HUES48 (cell line): ENCODE measurements at regions not wholly inside any gene's neighbourhood (a gene's known extent, or its start where the extent isn't known, plus 50 kb on each side); places are given as distances from the start of the nearest gene placed in this dataset.

ENCODE experiments used
- H3K27ac ChIP-seq: one replicate; pipeline ENCODE4 v1.7.0; 2013; ENCODE audit warnings: low read depth, low read length, inconsistent platforms
- H3K27me3 ChIP-seq: 2 replicates; pipeline ENCODE4 v1.6.1; 2013; ENCODE audit warnings: mild to moderate bottlenecking, low read length; ENCODE audit not compliant: control insufficient read depth, insufficient read depth
- H3K36me3 ChIP-seq: 2 replicates; pipeline ENCODE4 v1.6.1; 2013; ENCODE audit warnings: low read length; ENCODE audit not compliant: control insufficient read depth, insufficient read depth
- H3K4me1 ChIP-seq: 2 replicates; pipeline ENCODE4 v1.6.1; 2013; ENCODE audit warnings: mild to moderate bottlenecking, low read length; ENCODE audit not compliant: control insufficient read depth, insufficient read depth
- H3K4me3 ChIP-seq: 2 replicates; pipeline ENCODE4 v1.5.1; 2013; ENCODE audit warnings: mild to moderate bottlenecking, low read depth, low read length
- H3K9ac ChIP-seq: 2 replicates; pipeline ENCODE4 v1.6.1; 2013; ENCODE audit warnings: mild to moderate bottlenecking, low read depth, low read length, moderate library complexity
- H3K9me3 ChIP-seq: 2 replicates; pipeline ENCODE4 v1.6.1; 2013; ENCODE audit warnings: low read length; ENCODE audit not compliant: control insufficient read depth, insufficient read depth

DNA sequence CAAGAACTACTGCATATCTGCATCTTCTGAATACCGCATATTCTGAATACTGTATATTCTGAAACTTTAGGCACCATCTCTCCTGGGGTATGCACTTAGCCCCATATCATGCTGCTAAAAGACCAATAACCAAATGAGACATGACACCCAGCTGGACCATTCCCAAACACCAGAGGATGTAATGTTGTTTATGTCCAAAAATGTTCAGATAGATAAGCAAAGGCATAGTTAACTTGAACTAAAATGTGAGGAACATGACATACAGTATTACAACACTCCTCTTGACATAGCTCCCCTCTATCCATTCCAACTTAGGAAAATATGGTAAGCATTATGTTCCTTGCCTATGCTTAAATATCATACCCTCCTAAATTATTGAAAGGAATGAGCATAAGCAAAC is 127.3 kb downstream of the TENT5A start:
- Histone ChIP-seq H3K9me3 (no peaks in the 10 kb centered on the region), H3K4me3 (no peak overlapping the region), H3K9ac (no peak overlapping the region), H3K27me3 (no peaks in the 10 kb centered on the region), H3K27ac (no peak overlapping the region), H3K36me3 (no peaks in the 10 kb centered on the region), H3K4me1 (no peaks in the 10 kb centered on the region)

DNA sequence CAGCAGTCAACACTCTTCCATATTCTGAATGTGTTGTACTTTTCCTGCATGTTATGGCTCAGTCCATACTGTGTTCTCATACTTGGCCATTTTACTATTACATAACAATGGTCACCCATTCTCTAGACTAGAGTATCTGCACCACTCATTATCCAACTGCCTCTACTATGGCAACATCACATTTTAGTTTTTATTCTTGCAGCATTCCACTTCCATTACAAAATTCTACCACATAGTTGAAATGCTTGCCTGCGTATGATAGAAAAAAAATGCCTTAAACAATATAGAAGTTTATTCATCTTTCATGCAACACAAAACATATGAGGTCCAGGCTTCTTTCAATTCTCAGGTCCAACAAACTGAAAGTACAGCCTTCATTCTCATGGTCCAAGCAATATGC is 128.0 kb downstream of the TENT5A start:
- Histone ChIP-seq H3K27me3 (no peaks in the 10 kb centered on the region), H3K4me1 (no peaks in the 10 kb centered on the region), H3K9ac (no peak overlapping the region), H3K36me3 (no peaks in the 10 kb centered on the region), H3K9me3 (no peaks in the 10 kb centered on the region), H3K4me3 (no peak overlapping the region), H3K27ac (no peak overlapping the region)

DNA sequence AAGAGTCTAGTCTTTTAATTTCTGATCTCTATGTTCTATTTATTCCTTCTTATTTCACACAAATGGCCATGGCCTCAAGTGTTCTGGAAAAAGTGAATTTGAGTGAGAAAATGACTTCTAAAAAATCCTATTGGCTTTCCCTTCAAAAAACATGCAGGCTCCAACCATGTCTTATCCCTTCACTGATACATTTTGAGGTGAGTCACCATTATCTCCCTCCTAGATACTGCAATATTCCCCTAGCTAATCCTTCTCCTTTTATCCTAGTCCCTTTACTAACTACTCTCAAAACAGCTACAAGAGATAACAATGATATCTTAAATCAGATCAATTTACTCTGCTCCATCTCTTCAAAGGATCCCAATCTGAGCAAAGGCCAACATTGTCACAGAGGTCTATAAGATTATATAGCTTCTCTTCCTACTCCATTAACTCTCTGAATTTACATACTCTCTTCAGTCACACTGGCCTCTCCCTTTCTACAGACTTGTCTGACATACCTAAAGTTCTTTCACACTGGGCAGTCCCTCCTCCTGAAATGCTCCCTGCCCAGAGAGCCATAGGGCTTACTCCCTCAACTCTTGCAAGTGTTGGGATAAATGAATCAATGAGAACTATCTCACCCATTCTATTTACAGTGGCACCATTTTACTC is 129.2 kb downstream of the TENT5A start:
- no peak overlapping the region for H3K9ac ChIP-seq
- H3K27ac ChIP-seq: no peak overlapping the region
- H3K27me3 ChIP-seq: no peaks in the 10 kb centered on the region
- no peaks in the 10 kb centered on the region for H3K4me1 ChIP-seq
- H3K36me3 ChIP-seq: no peaks in the 10 kb centered on the region
- H3K9me3 ChIP-seq: no peaks in the 10 kb centered on the region
- H3K4me3 ChIP-seq: no peak overlapping the region

DNA sequence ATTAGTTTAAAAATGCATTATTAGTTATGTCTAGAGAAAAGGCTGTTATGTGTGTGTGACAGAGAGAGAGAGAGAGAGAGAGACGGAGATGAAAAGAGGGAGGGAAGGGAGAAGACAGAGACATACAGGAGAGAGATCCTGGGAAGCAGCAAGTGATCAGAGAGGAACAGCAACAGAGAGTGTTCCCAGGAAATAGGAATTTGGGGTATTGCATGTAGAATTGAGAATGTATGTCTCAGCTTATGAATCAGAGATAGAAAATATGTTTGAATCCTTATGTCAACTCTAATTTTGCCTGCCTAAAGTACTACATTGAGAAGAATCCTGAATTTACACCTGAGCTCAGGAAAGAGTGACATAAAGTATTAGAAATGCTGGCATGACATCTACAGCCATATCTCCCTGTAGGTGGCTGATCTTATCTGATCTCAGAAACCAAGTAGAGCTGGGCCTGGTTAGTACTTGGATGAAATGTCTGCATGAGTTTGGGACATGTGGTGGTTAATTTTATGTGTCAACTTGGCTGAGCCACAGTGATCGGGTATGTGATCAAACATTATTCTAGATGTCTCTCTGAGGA is 130.6 kb downstream of the TENT5A start:
- no peaks in the 10 kb centered on the region for H3K9me3 ChIP-seq
- H3K4me3 ChIP-seq: no peak overlapping the region
- no peaks in the 10 kb centered on the region for H3K36me3 ChIP-seq
- H3K27me3 ChIP-seq: no peaks in the 10 kb centered on the region
- H3K9ac ChIP-seq: no peak overlapping the region
- H3K27ac ChIP-seq: no peak overlapping the region
- no peaks in the 10 kb centered on the region for H3K4me1 ChIP-seq

DNA sequence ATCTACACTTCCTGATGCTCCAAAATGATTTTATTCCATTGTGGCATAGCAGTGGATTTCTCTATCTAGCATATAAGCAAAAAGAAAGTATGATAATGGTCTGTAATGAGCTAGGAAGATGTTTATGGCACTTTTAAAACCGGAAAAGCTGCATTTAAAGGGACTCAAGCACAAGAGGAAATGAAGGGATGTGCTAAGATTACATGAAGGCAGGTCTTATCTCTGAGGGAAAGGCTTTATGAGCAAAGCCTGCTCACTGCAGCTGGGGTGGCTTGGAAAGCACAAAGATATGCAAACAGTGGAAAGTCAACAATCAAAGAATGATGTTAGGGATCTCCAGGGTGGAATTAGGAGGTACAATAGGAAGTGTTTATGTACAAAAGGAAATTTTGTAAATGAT is 138.2 kb downstream of the TENT5A start:
- no peak overlapping the region for H3K9ac ChIP-seq
- H3K27me3 ChIP-seq: no peaks in the 10 kb centered on the region
- H3K4me3 ChIP-seq: no peak overlapping the region

DNA sequence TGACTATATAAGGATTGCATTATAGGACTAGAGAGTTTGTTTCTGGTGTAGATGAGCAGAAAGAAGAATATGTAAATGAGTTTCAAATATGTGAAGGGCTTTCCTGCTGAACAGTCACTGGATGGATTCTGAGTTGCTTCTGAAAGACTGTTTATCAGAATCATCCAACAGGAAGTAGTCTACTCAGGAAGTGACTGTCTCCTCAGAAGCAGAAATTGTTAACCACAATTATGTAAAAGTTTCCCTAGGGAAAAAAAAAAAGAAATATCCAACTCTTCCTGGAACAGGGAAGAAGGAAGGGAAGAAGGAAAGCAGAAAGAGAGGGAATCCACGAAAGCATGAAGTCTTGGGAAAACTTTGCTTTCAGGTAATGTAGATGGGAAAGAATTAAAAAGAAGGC is 138.9 kb downstream of the TENT5A start:
- Histone ChIP-seq H3K27ac (no peak overlapping the region), H3K9me3 (no peaks in the 10 kb centered on the region), H3K4me3 (no peak overlapping the region), H3K9ac (no peak overlapping the region), H3K4me1 (no peaks in the 10 kb centered on the region), H3K27me3 (no peaks in the 10 kb centered on the region), H3K36me3 (no peaks in the 10 kb centered on the region)

More for the DNA sequence above, 138.2 kb downstream of the TENT5A start:
- Histone ChIP-seq H3K4me1 (no peaks in the 10 kb centered on the region), H3K9me3 (no peaks in the 10 kb centered on the region), H3K36me3 (no peaks in the 10 kb centered on the region), H3K27ac (no peak overlapping the region)

DNA sequence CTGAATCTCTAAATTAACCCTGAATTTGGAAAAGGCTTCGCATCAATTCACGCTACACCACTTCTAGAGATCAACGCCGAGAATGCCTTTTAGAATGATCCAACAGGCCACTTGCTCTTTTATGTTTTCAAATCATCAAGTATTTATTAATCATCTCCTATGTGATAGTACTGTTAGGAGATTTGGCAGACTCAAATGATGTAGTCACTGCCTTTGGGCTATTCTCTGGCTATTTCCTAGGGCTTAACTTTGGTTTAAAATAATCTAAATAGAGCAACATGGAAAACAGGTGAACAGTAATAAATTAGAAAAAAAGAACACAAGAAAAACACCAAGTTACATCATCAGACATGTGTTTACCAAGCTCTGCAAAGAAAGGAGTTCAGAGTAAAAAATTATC is 140.3 kb downstream of the TENT5A start:
- H3K4me1 ChIP-seq: no peaks in the 10 kb centered on the region
- no peaks in the 10 kb centered on the region for H3K9me3 ChIP-seq
- H3K27ac ChIP-seq: no peak overlapping the region
- no peaks in the 10 kb centered on the region for H3K36me3 ChIP-seq
- no peak overlapping the region for H3K4me3 ChIP-seq
- H3K9ac ChIP-seq: no peak overlapping the region
- no peaks in the 10 kb centered on the region for H3K27me3 ChIP-seq

DNA sequence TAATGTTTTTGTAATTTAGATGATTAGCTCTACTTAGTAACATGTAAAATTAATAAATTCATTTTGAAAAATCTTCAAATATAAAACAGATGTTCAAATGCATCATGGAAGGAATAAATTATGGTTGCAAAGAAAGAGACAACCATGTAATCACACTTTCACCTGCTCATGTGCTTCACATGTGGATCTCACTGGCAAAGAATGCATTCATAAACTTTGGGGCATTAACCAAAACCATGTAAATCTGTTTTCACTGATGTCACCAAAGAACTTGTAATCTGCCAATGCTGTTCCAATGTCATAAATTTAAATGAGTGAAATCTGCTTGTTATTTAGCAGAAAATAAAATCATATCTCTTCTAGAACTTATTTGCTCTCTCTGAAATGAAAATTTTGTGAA is 142.7 kb downstream of the TENT5A start:
- Histone ChIP-seq H3K9ac (no peak overlapping the region), H3K27me3 (no peaks in the 10 kb centered on the region), H3K9me3 (no peaks in the 10 kb centered on the region), H3K36me3 (no peaks in the 10 kb centered on the region), H3K4me1 (no peaks in the 10 kb centered on the region), H3K4me3 (no peak overlapping the region), H3K27ac (no peak overlapping the region)

DNA sequence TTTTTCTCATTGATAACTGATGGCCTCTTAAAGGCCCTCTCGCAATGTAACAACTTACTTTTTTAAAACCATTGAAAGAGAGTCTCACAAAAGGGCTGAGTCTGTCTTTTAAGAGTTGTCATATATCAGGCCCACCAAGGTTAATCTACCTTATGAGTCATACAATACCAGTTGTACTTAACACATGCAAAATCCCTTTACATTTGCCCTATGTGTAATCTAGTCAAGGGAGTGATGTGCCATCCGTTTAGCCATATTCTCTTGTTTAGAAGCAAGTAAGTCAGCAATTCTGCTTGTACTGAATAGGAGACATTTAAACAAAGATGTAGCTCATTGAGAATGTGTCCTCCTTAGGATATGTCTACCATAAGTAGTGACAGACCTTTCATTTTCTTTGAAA is 143.7 kb downstream of the TENT5A start:
- Histone ChIP-seq H3K9ac (no peak overlapping the region), H3K9me3 (no peaks in the 10 kb centered on the region), H3K27me3 (no peaks in the 10 kb centered on the region), H3K4me1 (no peaks in the 10 kb centered on the region), H3K27ac (no peak overlapping the region), H3K36me3 (no peaks in the 10 kb centered on the region), H3K4me3 (no peak overlapping the region)

DNA sequence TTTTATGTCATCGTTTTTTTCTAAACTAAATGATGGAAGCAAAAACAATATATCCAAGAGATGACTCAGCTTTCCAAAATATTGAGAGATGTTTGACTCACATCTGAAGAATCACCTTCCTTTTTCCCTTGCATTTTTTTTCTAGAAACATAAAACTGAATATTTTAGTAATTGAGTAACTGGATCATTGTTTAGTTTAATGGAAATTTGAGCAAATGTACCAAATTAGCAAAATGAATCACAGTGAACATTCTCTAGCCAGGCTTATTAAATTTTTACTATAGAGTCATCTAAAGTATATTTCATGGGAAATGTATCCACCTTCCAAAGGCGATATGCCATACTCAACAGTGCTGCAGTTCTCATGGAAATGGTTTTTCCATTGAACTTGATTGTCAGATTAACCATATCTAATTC is 145.5 kb downstream of the TENT5A start:
- no peaks in the 10 kb centered on the region for H3K9me3 ChIP-seq
- H3K4me1 ChIP-seq: no peaks in the 10 kb centered on the region
- no peak overlapping the region for H3K4me3 ChIP-seq
- no peak overlapping the region for H3K9ac ChIP-seq
- no peaks in the 10 kb centered on the region for H3K27me3 ChIP-seq
- H3K27ac ChIP-seq: no peak overlapping the region
- H3K36me3 ChIP-seq: no peaks in the 10 kb centered on the region

DNA sequence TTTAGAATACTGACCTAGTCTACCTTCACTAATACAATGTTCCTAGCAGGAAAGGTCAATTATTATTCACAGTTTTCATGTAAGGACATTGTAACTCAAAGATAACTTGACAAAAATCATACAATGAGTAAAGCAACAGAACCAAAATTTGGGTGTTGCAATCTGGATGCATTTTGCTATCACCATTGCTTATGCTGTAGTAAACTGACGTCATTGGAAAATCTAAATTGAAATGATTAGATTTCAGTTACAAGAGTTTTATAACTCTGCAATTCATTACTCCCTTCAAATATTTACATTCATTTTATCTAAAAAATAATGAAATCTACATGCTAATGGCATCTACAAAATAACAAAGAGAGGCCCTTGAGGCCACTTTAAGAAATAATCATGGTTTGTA is 147.0 kb downstream of the TENT5A start:
- Histone ChIP-seq H3K9ac (no peak overlapping the region), H3K27me3 (no peaks in the 10 kb centered on the region), H3K9me3 (no peaks in the 10 kb centered on the region), H3K4me3 (no peak overlapping the region), H3K4me1 (no peaks in the 10 kb centered on the region), H3K27ac (no peak overlapping the region), H3K36me3 (no peaks in the 10 kb centered on the region)
